GM21360 (cell line): ENCODE measurements at regions not wholly inside any gene's neighbourhood (a gene's known extent, or its start where the extent isn't known, plus 50 kb on each side); places are given as distances from the start of the nearest gene placed in this dataset.
"Not testable (repeated sequence)": the region's sequence is repeated elsewhere in the genome, so short reads cannot be mapped to it uniquely, and the experiment has no call there.

ENCODE experiments used
- ATAC-seq: cut with Tn5 transposase; IDR thresholded peaks from one replicate; pipeline ENCODE4 v1.9.1; 2021; ENCODE audit warnings: mild to moderate bottlenecking, moderate library complexity; ENCODE audit not compliant: unreplicated experiment

GRCh38 chr21:38916214-38916964 is 110.7 kb downstream of the ETS2 start:
- ATAC-seq = no peak

GRCh38 chr21:38915546-38915945 is 109.8 kb downstream of the ETS2 start:
- no peak for ATAC-seq

GRCh38 chr21:38914528-38915293 is 109.0 kb downstream of the ETS2 start:
- no peak for ATAC-seq

- ATAC-seq = no peak
Measured at GRCh38 chr21:38913893-38914527, 108.3 kb downstream of the ETS2 start.

- no peak for ATAC-seq
Measured at GRCh38 chr21:38913120-38913892, 107.6 kb downstream of the ETS2 start.

GRCh38 chr21:38912789-38913119 is 107.0 kb downstream of the ETS2 start:
- no peak for ATAC-seq

GRCh38 chr21:38912102-38912629 is 106.4 kb downstream of the ETS2 start:
- ATAC-seq = no peak

- no peak for ATAC-seq
Measured at GRCh38 chr21:38911484-38912101, 105.9 kb downstream of the ETS2 start.

- no peak for ATAC-seq
Measured at GRCh38 chr21:38910390-38911067, 104.8 kb downstream of the ETS2 start.

- ATAC-seq = no peak
Measured at GRCh38 chr21:38909929-38910328, 104.2 kb downstream of the ETS2 start.

- ATAC-seq = no peak
Measured at GRCh38 chr21:38909109-38909508, 103.4 kb downstream of the ETS2 start.

GRCh38 chr21:38908537-38908936 is 102.8 kb downstream of the ETS2 start:
- ATAC-seq = no peak

GRCh38 chr21:38905752-38906151 is 100.0 kb downstream of the ETS2 start:
- ATAC-seq = no peak

GRCh38 chr21:38905328-38905727 is 99.6 kb downstream of the ETS2 start:
- no peak for ATAC-seq

GRCh38 chr21:38903690-38904139 is 98.0 kb downstream of the ETS2 start:
- ATAC-seq = no peak

GRCh38 chr21:38902608-38903445 is 97.1 kb downstream of the ETS2 start:
- ATAC-seq = no peak

- ATAC-seq = no peak
Measured at GRCh38 chr21:38900499-38900898, 94.8 kb downstream of the ETS2 start.

- not testable (repeated sequence) for ATAC-seq
Measured at GRCh38 chr21:38899985-38900384, 94.3 kb downstream of the ETS2 start.
